ENCODE measurements at regions not wholly inside any gene's neighbourhood (a gene's known extent, or its start where the extent isn't known, plus 50 kb on each side); places are given as distances from the start of the nearest gene placed in this dataset.

DNA sequence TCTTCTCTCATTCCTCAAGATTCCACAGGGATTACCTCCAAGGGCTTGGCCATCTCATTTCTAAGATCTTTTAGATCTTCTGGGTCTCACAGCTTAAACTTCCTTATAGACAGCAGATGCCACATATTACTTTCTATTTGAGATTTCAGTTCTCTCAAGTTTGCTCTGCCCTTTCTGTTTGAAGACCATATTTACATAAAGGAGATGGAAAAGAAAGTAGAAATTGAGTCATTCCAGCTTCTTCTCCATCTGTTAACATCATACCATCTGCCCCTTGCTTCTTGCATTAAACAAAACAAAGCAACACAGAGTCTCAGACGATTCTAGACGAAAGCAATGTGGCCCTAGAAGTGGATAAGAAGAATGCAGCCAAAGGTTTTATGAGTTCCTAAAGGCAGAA is 203.4 kb downstream of the TTLL2 start:
- TF ChIP-seq, protein P1, sequence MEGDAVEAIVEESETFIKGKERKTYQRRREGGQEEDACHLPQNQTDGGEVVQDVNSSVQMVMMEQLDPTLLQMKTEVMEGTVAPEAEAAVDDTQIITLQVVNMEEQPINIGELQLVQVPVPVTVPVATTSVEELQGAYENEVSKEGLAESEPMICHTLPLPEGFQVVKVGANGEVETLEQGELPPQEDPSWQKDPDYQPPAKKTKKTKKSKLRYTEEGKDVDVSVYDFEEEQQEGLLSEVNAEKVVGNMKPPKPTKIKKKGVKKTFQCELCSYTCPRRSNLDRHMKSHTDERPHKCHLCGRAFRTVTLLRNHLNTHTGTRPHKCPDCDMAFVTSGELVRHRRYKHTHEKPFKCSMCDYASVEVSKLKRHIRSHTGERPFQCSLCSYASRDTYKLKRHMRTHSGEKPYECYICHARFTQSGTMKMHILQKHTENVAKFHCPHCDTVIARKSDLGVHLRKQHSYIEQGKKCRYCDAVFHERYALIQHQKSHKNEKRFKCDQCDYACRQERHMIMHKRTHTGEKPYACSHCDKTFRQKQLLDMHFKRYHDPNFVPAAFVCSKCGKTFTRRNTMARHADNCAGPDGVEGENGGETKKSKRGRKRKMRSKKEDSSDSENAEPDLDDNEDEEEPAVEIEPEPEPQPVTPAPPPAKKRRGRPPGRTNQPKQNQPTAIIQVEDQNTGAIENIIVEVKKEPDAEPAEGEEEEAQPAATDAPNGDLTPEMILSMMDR (IDR thresholded peaks at IDR 0.05; ENCODE audit: borderline replicate concordance, extremely low read depth, low read length, poor library complexity, severe bottlenecking): no peak
- TF ChIP-seq EZH2 (IDR thresholded peaks at IDR 0.05; ENCODE audit: borderline replicate concordance, low read depth, low read length, severe bottlenecking): no peak
